Activated CD4-positive, alpha-beta memory T cell treated with anti-CD3 and anti-CD28 coated beads, Interleukin-2, amount 10 ng/mL, durations not matched to agents 7 days and 5 days (primary cell): ENCODE measurements at regions not wholly inside any gene's neighbourhood (a gene's known extent, or its start where the extent isn't known, plus 50 kb on each side); places are given as distances from the start of the nearest gene placed in this dataset.
"Not testable (repeated sequence)": the region's sequence is repeated elsewhere in the genome, so short reads cannot be mapped to it uniquely, and the experiment has no call there.

Experiments
- CTCF ChIA-PET: fragments of 350-600 bp; sonication (Branson Sonifier 250); formaldehyde crosslinking; loops from one replicate; lab custom pipeline; 2021; ENCODE audit warnings: antibody characterized with exemption, inconsistent platforms; lab: Charles Lee
- POLR2A ChIA-PET: fragments of 350-600 bp; sonication (Branson Sonifier 250); formaldehyde crosslinking; loops from one replicate; lab custom pipeline; 2021; ENCODE audit warnings: antibody characterized with exemption; lab: Charles Lee
- DNase-seq: peaks from one replicate; pipeline ENCODE4 v3.0.0-alpha.2; 2020
- H3K27ac Mint-ChIP-seq: one replicate; pipeline ENCODE4 v1.8.0; 2021; ENCODE audit warnings: mild to moderate bottlenecking, mixed read lengths
- H3K27me3 Mint-ChIP-seq: one replicate; pipeline ENCODE4 v1.8.0; 2021; ENCODE audit warnings: mixed read lengths
- H3K36me3 Mint-ChIP-seq: one replicate; pipeline ENCODE4 v1.8.0; 2021; ENCODE audit warnings: low read depth, mixed read lengths
- H3K4me1 Mint-ChIP-seq: one replicate; pipeline ENCODE4 v1.8.0; 2021; ENCODE audit warnings: mixed read lengths
- H3K4me3 Mint-ChIP-seq: one replicate; pipeline ENCODE4 v1.8.0; 2021; ENCODE audit warnings: mild to moderate bottlenecking, mixed read lengths
- H3K9me3 Mint-ChIP-seq: one replicate; pipeline ENCODE4 v1.8.0; 2021; ENCODE audit warnings: mixed read lengths

DNA sequence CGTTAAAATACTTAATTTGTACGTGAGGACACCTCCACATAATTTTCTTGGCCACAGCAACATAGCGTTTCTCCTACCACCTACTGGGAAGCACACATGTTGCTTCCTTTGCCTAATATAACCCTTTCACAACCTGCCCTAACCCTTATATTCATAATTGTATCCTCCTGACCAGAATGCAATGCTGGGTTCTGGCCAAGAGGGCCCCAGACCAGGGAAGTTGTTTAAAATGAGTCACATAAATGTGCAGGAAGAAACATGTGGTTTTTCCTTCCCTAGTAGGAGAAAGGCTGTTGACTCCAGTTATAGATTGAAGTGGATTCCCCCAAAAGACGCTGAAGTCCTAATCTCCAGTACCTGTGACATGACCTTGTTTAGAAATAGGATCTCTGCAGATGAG, 187.3 kb downstream of the NUFIP1 start:
- Mint-ChIP-seq H3K4me1 (no peaks in the 10 kb centered on the region), H3K9me3 (no peaks in the 10 kb centered on the region), H3K27ac (no peak overlapping the region), H3K4me3 (no peak overlapping the region), H3K36me3 (no peaks in the 10 kb centered on the region), H3K27me3 (no peaks in the 10 kb centered on the region)
- DNase-seq: no peak
- POLR2A ChIA-PET: no interaction called here
- CTCF ChIA-PET: no interaction called here

- Mint-ChIP-seq H3K36me3 (no peaks in the 10 kb centered on the region), H3K4me3 (no peak overlapping the region), H3K9me3 (no peaks in the 10 kb centered on the region), H3K27me3 (no peaks in the 10 kb centered on the region), H3K4me1 (no peaks in the 10 kb centered on the region), H3K27ac (no peak overlapping the region)
- CTCF ChIA-PET: no interaction called here
- DNase-seq: no peak
- POLR2A ChIA-PET: no interaction called here
Observed at GRCh38 chr13:44800626-44801025, 188.6 kb downstream of the NUFIP1 start.

DNA sequence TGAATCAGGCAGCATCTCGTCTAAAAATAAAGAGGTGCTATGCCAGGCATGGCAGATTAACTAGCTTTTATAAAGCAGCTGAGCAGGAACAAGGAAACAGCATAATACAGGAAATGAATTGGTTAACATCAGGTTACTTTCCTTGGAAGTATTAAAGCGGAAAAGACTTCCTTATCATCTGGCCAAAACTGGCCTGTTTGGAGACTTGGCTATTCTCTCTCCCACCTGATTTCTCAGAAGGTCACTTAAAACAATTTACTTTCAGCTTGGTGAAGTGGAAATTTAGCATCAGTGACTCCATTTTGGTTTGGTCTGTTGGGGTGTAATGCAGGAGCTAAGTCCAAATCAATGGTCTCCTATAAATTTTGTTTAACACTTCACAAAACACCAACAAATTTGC, 191.6 kb downstream of the NUFIP1 start:
- no peak for DNase-seq
- Mint-ChIP-seq H3K27me3 (no peaks in the 10 kb centered on the region), H3K4me3 (no peak overlapping the region), H3K27ac (no peak overlapping the region), H3K9me3 (no peaks in the 10 kb centered on the region), H3K4me1 (no peaks in the 10 kb centered on the region), H3K36me3 (no peaks in the 10 kb centered on the region)
- ChIA-PET POLR2A (no interaction called here), CTCF (no interaction called here)

- ChIA-PET POLR2A (no interaction called here), CTCF (no interaction called here)
- no peak overlapping the region for H3K4me3 Mint-ChIP-seq
- H3K27ac Mint-ChIP-seq: no peak overlapping the region
- H3K27me3 Mint-ChIP-seq: no peaks in the 10 kb centered on the region
- H3K36me3 Mint-ChIP-seq: no peaks in the 10 kb centered on the region
- H3K9me3 Mint-ChIP-seq: no peaks in the 10 kb centered on the region
- DNase-seq: no peak
- no peaks in the 10 kb centered on the region for H3K4me1 Mint-ChIP-seq
Observed at GRCh38 chr13:44796597-44797490, 192.4 kb downstream of the NUFIP1 start.

- DNase-seq, H3K36me3 Mint-ChIP-seq, H3K4me3 Mint-ChIP-seq, H3K9me3 Mint-ChIP-seq, H3K4me1 Mint-ChIP-seq, POLR2A ChIA-PET, CTCF ChIA-PET, H3K27ac Mint-ChIP-seq, H3K27me3 Mint-ChIP-seq: not testable (repeated sequence)
Observed at GRCh38 chr13:44796039-44796438, 193.2 kb downstream of the NUFIP1 start.

DNA sequence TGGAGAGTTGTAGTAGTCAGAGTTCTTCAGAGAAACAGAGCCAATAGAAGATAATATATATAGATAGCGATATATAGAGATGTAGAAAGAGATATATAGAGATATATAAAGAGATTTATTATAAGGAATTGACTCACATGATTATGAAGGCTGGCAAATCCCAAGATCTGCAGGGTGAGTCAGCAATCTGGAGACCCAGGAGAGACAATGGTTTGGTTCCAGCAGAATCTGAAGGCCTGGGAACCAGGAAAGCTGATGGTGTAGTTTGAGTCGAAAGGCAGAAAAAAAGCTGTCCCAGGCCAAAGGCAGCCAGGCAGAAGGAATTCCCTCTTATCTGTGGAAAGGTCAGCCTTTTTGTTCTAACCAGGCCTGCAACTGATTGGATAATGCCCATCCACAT, 194.1 kb downstream of the NUFIP1 start:
- Mint-ChIP-seq H3K27me3 (no peaks in the 10 kb centered on the region), H3K4me3 (no peak overlapping the region), H3K27ac (no peak overlapping the region), H3K36me3 (no peaks in the 10 kb centered on the region), H3K9me3 (no peaks in the 10 kb centered on the region), H3K4me1 (no peaks in the 10 kb centered on the region)
- ChIA-PET CTCF (no interaction called here), POLR2A (no interaction called here)
- no peak for DNase-seq

GRCh38 chr13:44792096-44792495, 197.2 kb downstream of the NUFIP1 start:
- no peak overlapping the region for H3K4me3 Mint-ChIP-seq
- no peak for DNase-seq
- no peaks in the 10 kb centered on the region for H3K36me3 Mint-ChIP-seq
- no peaks in the 10 kb centered on the region for H3K9me3 Mint-ChIP-seq
- no peak overlapping the region for H3K27ac Mint-ChIP-seq
- POLR2A ChIA-PET: no interaction called here
- CTCF ChIA-PET: no interaction called here
- H3K27me3 Mint-ChIP-seq: no peaks in the 10 kb centered on the region
- H3K4me1 Mint-ChIP-seq: no peaks in the 10 kb centered on the region

DNA sequence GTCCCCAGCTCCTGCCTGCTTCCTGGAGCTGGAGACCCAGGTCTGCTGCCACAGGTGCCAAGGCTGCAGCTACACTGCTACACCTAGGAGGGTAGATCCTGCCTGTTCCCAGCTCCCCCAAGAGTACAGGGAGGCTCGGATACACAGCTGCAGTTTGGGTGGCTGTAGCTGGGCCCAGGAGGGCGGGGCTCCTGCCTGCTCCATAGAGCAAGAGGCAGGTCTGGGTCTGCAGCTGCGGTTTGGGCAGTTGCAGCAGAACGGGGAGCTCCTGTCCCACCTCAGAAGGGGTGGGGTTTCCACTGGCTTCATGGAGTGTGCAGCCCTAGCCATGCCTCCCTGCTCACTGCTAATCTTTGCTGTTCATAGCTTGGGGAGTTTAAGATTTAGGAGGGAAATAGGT, 199.0 kb downstream of the NUFIP1 start:
- no peaks in the 10 kb centered on the region for H3K9me3 Mint-ChIP-seq
- no peak for DNase-seq
- no peak overlapping the region for H3K27ac Mint-ChIP-seq
- ChIA-PET POLR2A (no interaction called here), CTCF (no interaction called here)
- no peaks in the 10 kb centered on the region for H3K27me3 Mint-ChIP-seq
- no peak overlapping the region for H3K4me3 Mint-ChIP-seq
- no peaks in the 10 kb centered on the region for H3K36me3 Mint-ChIP-seq
- no peaks in the 10 kb centered on the region for H3K4me1 Mint-ChIP-seq

- no peaks in the 10 kb centered on the region for H3K27me3 Mint-ChIP-seq
- no peaks in the 10 kb centered on the region for H3K36me3 Mint-ChIP-seq
- H3K4me1 Mint-ChIP-seq: no peaks in the 10 kb centered on the region
- ChIA-PET POLR2A (no interaction called here), CTCF (no interaction called here)
- no peak overlapping the region for H3K4me3 Mint-ChIP-seq
- H3K9me3 Mint-ChIP-seq: no peaks in the 10 kb centered on the region
- DNase-seq: no peak
- H3K27ac Mint-ChIP-seq: no peak overlapping the region
Observed at GRCh38 chr13:44787617-44788016, 201.7 kb downstream of the NUFIP1 start.

GRCh38 chr13:44786756-44787155, 202.5 kb downstream of the NUFIP1 start:
- POLR2A ChIA-PET: no interaction called here
- Mint-ChIP-seq H3K27me3 (no peaks in the 10 kb centered on the region), H3K27ac (no peak overlapping the region), H3K4me3 (no peak overlapping the region), H3K4me1 (no peaks in the 10 kb centered on the region), H3K9me3 (no peaks in the 10 kb centered on the region), H3K36me3 (no peaks in the 10 kb centered on the region)
- CTCF ChIA-PET: no interaction called here
- DNase-seq: no peak

DNA sequence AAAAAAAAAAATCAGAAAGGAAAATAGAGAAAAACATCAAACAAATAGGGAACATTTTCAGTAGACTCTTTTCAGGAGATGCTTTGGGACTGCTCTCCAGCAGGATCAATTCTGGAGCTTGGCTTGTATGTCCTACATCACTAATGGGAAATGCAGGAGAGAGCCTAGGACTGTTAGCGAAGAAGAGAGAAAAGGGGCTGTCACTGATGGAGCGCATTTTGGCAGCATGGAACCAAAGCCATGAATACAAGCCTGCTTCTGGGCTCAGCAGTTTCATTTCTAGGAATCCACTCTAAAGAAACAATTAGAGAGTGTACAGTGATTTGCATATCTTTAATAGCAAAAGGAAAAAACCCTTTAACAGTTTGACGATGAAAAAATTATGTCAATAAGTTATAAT, 203.9 kb downstream of the NUFIP1 start:
- no peak overlapping the region for H3K4me3 Mint-ChIP-seq
- ChIA-PET CTCF (no interaction called here), POLR2A (no interaction called here)
- no peaks in the 10 kb centered on the region for H3K4me1 Mint-ChIP-seq
- H3K27ac Mint-ChIP-seq: no peak overlapping the region
- H3K27me3 Mint-ChIP-seq: no peaks in the 10 kb centered on the region
- H3K36me3 Mint-ChIP-seq: no peaks in the 10 kb centered on the region
- H3K9me3 Mint-ChIP-seq: no peaks in the 10 kb centered on the region
- no peak for DNase-seq

- POLR2A ChIA-PET: no interaction called here
- Mint-ChIP-seq H3K27me3 (no peaks in the 10 kb centered on the region), H3K4me3 (no peak overlapping the region), H3K4me1 (no peaks in the 10 kb centered on the region), H3K27ac (no peak overlapping the region), H3K9me3 (no peaks in the 10 kb centered on the region), H3K36me3 (no peaks in the 10 kb centered on the region)
- CTCF ChIA-PET: no interaction called here
- no peak for DNase-seq
Observed at GRCh38 chr13:44784708-44785080, 204.6 kb downstream of the NUFIP1 start.

DNA sequence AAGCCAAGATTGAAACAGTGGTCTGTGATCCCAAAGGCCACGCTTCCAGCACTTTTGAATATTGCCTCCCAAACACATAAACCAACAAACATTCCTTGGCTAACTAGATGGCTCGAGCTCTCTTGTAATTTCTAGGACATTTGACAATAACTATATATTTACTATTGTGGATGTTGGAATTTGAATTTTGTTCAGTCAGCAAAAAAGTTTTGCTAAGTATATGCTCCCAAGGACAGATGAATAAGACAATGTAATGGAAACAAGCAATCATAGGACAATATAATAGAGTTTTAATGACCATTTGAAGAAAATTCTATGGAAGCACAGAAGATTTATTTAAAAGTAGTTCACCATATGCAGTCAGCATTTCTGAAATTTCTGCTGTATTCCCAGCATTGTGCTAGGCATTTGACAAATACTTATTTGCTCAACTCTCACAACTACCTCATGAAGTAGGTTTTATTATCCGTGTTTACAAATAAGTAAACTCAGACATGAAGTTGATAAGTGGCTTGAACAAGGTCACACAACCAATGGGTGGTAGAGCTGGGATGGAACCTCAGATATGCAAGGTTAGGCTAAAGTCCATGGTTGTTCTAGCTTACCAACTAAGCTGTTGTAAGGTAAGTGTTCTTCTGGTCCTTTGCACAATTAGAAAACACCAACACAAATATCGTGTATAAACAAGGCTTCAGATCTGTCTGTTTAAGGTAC, 205.1 kb downstream of the NUFIP1 start:
- no peak for DNase-seq
- Mint-ChIP-seq H3K27ac (no peak overlapping the region), H3K9me3 (no peaks in the 10 kb centered on the region), H3K4me3 (no peak overlapping the region), H3K4me1 (no peaks in the 10 kb centered on the region), H3K27me3 (no peaks in the 10 kb centered on the region), H3K36me3 (no peaks in the 10 kb centered on the region)
- CTCF ChIA-PET: no interaction called here
- POLR2A ChIA-PET: no interaction called here
